ENCODE measurements at regions not wholly inside any gene's neighbourhood (a gene's known extent, or its start where the extent isn't known, plus 50 kb on each side); places are given as distances from the start of the nearest gene placed in this dataset.

DNA sequence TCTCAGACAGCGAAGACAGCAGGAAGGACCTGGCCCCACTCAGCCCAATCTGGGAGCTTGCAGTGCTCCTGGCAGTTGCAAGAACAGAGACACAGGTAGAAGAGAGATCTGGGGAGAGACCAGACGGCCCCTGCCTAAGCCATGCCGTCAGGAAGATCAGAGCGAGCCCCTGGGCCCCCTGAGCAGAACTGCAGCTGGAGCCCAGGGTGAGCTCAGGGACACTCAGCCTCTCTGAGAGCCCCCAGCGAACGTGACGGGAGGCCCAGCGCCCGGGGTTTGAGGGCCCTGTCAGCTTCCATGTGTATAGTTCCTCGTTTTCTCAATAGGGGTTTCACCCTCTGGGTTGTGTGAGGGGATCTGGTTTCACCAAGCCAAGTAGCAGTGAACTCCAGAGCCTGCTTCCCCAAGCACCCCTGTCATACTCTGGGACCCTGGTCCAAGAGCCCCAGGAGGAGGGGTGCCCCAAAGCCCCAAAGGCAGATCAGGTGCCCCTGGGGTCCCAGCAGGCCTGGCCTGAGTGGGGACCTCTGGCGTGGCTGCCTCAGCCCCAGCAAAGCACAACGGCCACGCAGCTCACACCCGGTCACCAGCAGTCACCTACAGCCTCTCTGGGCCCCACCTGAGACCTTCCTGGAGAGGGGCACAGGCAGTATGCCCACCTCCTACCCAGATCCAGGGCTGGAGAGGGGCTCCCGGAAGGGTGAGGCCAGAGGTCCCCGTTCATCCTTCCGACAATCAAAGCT is 431.3 kb upstream of the MYT1L start:
- DNase-seq (ENCODE audit: extremely low read depth, low read depth), result no peak

DNA sequence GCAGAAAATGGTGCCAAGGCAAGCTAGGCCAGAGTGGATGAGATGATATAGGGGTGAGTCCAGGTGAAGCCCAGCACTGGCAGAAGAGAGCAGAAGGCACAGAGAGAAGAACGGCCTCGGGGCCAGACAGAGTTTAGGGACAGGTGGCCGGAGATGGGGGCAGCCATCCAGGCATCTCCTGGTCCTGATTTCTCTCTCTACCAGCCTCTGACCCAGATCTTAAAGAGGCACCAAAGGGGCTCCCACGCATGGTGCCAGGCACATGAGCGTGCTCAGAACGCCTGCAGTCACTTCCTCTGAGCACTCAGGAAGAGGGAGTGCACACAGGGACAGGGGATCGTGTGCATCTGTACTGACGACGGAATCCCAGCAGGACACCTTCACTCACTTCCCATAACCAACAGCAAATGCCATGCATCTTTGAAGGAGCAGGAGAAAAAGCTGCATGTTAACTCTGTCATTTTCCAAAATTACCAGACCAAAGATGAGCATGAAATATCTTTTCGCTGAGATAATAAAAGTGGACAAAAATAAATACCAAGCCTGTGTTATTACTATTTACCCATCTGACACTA is 427.8 kb upstream of the MYT1L start:
- DNase-seq (ENCODE audit: extremely low read depth, low read depth), result no peak

DNA sequence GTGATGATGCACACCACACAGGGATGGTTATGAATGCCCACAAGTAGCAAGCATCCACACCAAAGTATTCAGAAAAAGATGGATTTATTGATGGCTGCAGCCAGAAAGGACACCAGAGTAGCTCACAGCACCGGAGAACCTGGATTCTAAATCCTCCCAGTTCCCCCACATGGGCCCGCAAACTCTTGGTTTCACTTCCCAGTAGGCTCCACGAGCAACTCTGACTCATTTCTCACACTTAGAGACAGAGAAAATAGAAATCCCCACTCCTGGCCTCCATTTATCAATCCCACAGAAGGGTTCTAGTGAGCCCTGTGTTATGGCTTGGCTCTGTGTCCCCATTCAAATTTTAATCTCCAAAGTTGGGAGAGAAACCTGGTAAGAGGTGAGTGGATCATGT is 426.7 kb upstream of the MYT1L start:
- DNase-seq (ENCODE audit: extremely low read depth, low read depth), result no peak

DNA sequence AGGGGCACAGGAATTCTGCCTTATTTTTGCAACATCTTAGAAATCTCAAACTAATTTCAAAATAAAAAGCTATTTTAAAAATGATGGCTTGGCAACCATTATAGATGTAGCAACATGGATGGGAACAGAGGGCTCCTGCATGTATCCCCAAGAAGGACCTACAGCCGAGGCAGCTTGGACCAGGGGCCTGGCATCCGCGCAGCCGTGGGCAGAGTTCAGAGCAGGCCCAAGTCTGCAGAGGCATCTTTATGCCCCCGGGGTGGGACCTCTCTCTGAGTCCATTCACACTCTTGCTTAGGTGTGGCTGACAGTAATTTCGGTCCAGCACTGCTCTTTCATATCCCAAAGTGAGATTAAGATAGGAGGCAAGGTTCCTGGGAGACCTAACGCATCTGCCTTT is 425.8 kb upstream of the MYT1L start:
- no peak for DNase-seq (ENCODE audit: extremely low read depth, low read depth)

DNA sequence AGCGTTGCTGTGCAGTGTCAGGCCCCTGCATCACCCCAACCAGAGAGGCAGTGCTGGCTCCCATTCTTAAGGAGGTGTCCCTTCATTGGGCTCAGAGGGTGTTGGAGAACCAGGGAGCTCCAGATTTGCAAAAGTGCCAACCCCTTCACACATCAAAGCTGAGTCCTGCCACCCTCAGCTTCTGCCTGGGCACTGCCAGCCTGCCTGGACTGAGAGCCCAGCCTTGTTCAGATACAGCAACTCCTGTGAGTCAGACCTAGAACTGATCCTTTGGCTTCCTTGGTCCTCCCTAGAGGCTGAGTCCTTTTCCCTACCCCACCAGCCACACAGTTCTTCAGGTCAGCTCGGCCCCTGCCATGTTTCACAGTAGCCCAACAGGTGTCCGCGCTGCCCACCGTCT is 424.9 kb upstream of the MYT1L start:
- DNase-seq (ENCODE audit: extremely low read depth, low read depth), result no peak

DNA sequence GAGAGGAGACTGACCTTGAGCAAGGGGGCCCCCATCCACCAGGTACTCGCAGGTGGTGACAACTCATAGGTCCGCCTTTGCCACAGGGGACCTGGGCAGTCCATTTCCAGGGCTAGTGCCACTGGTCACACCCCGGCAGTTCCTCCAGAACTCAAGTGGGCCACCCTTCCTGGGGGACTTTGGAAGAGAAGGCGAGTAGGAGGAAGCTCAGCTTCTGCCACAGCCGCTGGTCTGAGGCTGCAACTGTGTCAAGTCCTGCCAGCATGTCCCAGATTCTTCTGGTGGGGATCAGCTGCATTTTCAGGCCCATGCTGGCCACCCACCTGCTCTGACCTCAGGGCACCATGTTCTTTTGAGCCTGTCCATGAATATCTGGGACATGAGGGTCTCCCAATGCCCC is 423.9 kb upstream of the MYT1L start:
- DNase-seq (ENCODE audit: extremely low read depth, low read depth), result no peak

DNA sequence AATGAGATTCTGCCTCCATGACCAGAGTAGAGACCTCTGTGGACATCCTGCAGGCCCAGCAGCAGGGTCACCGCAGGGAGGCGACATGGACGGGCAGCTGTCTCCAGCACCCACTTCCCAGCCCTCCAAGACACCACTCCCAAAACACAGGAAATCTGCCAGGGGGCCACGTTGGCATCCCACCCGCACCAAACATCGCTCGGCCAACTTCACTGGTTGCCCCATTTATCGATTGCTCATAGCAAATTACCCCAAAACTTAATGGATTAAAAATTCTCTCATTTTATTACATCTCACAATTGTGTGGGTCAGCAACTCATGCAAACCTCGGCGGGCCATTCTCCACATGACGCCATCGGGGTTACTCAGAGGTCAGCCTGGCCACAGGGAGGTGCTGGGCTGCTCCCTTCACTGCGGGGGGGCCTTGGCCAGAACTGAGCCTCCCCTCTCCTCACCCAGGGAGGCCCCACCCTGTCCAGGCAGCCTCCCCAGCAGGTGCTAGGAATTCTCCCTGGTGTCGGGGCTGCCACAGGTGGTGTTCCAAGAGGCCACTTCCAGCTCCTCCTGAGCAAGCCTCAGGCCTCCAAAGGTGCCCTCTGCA is 420.7 kb upstream of the MYT1L start:
- no peak for DNase-seq (ENCODE audit: extremely low read depth, low read depth)

DNA sequence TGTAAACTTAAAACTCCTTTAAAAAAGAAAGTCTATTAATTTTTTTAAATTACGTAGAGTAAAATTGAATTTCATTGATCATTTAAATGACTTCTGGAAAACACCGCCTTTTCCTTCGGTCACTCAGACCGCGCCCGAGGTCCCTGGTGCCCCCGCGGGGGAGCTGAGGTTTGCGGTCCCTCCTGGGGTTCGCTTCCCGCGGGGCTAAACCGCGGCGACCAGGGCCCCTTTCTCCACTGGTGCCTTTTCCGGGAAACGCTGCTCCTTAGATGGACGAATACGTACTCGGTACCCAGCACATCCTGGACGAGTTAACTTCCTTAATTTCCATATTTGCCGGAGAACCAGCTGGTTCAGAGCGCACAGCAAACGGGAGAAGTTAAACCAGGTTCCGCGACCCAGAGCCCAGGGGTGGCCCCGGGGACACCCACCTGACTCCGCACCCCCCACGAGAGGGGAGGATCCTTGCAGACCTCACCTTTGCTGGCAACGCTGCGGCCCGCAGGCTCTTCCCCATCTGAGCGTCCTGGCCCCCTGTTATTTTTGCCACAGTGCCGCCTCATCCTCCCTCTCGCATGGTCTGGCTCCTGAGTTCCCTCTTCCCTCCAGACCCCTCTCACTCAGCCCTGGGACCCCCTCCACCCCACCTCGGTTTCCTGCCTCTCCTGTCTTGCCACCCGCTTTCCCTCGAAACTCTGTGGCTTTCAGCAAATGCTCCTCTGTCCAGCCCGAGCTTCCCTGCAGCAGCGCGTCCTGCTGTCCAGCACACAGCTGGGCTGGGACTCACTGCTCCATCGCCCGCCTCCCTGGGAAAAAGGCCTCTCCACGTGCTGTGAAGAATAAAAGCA is 420.0 kb upstream of the MYT1L start:
- no peak for DNase-seq (ENCODE audit: extremely low read depth, low read depth)

DNA sequence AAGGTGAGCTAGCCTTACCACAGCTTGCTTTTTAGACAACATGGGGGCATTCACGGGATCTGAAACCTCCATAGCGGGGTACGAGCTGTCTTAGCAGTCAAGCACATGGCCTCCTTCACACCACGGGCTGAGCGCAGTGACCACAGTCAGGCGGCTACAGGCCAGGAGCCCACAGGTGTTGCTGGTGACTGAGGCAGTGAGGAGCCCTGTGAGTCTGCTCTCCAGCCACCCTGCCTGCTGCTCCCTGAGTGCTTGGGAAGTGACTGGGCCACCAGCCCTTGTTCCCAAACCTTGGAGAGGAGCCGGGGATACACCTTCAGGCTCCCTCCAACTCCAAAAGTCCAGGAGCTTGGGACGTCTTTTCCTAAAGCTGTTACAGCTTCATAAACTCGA is 418.1 kb upstream of the MYT1L start:
- no peak for DNase-seq (ENCODE audit: extremely low read depth, low read depth)

DNA sequence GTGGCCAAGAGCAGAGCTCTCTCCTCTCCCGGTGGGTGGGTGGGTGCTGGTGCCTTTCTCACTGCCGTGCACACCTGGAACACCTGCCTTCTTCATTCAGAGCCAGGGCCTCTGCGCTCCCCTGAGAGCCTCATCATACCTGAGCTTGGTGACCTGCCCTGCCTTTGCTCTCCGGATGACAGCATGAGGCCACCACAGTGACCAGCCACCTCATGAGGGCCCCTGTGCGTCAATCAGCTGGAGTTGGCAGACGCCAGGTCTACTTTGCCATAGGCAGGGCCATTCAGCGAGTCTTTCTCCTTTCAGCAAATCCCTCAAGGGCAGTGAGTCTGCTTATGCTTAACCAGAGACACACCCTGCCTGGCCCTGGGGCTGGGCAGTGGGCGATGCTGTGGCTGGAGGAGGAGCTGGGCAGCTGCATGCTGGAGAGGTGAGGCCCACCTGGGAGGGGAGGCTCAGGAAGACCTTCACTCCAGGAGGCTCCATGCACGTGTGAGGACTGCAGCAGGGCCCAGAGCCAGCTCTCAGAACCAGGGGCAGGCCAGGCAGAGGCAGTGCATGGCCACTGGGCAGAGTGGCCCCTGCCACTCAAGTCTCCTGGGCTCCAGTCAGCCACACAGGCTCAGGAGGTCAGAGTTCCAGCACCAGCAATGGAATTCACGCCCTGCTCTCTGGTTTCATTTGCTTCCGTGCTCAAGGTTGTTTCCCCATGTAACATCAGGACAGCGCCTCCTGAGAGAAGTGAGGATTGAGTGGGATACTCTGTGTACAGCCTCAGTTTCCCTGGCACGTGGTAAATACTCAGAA is 417.5 kb upstream of the MYT1L start:
- no peak for DNase-seq (ENCODE audit: extremely low read depth, low read depth)

DNA sequence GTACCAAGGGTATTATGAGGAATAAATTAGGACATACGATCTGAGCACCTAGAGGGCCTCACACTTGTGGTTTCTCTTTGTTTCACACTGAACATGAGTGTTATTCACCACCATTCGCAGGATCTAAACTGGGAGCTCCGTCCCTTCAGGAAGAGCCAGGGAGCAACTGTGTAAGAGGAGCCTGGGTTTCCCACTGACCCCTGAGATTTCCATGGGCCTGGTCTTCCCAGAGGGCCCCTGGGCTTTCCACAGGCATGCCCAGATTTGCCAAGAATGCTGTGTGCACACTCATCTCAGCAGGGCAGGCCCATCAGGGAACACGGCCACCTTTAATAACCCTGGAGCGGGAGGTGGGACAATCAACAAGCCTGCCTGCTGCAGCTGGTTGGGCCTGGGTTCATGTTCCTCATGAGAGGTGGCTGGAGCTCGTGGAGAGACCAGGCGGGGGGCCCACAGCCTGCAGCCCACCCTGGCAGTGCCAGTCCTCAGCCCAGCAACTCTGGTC is 416.8 kb upstream of the MYT1L start:
- no peak for DNase-seq (ENCODE audit: extremely low read depth, low read depth)

DNA sequence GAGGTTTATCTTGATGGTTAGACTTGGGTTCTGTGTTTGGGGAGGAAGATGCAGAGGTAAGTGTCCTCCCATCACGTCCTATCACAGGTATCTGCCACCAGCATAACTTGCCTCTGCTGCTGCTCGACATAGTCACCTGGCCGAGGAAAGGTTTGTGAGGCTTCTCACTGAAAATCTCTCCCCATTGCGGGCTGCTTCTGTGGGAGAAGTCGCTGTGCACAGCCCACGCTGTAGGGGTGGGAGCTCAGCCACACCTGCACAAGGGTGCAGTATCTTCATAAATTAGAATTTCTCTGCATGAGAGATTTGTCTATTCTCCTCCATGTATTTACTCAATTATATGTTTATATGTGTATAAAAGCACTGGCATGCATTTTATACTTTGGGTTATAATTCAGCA is 415.7 kb upstream of the MYT1L start:
- DNase-seq (ENCODE audit: extremely low read depth, low read depth), result no peak

DNA sequence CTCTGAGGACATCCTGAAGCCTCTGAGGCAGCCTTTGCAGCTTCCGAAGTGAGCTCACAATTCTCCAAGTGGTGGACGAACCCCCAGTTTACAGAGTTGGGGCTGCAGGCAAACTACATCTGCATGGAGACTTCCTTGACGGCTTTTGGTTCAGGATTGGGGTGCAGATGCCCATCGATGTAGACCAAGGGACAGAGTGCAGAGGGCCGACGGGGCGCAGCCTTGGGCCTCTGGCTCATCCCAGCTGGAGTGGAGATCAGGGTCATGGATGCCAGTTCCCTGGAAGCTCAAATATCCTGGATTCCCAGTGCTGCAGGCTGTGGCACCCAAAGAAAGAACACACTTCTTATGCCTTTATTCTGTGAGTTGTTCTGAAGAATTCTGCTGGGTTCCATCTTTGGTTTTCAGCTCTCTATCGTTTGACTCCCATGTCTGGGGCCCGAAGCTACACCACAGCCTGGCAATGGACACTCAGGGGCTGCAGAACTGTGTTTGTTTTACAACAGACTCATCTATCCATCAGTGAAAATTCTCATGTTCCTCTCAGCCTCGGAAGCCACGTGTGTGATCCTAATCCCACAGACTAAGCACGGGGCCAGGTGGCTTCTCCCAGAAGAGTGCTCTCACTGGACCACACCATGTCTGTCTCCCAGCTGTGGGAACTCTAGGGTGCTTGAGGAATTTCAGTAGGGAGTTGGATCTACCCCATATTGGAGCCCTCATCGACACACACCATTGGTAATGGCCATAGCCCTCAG is 414.1 kb upstream of the MYT1L start:
- DNase-seq (ENCODE audit: extremely low read depth, low read depth), result no peak

DNA sequence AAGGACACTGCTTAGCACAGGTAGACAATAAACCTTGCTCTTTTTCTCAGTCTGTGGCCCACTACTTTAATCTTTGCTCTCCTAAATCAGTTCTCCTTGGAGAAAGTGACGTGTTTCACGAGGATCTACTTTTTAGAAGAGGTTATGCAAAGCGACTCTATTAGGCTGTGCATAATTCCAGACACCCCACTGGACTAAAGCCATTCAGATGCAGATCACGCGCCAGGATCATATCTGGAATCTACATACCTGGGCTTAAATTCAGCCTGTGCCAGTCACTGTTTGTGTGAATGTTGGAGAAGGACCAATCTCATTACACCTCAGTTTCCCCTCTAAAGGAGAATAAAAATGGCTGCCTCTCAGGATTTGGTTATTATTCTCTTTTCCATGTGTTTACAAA is 413.0 kb upstream of the MYT1L start:
- DNase-seq (ENCODE audit: extremely low read depth, low read depth), result no peak

DNA sequence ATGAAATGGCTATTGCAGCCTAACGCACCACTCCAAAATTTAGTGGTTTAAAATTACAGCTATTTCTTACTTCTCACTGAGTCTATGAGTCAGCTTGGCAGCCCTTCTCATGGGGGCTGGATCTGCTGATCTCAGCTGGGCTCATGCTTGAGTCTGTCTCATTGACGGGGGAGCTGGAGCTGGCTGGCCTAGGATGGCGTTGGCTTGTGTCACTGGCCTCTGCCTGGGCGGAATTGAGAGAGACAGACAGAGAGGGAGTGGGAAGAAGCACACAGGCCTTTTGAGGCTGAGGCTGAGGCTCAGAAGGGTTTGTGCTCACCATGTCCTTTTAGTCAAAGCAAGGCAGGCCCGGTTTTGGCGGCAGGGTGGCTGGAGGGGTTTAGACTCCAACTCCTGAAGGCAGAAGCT is 412.1 kb upstream of the MYT1L start:
- no peak for DNase-seq (ENCODE audit: extremely low read depth, low read depth)

DNA sequence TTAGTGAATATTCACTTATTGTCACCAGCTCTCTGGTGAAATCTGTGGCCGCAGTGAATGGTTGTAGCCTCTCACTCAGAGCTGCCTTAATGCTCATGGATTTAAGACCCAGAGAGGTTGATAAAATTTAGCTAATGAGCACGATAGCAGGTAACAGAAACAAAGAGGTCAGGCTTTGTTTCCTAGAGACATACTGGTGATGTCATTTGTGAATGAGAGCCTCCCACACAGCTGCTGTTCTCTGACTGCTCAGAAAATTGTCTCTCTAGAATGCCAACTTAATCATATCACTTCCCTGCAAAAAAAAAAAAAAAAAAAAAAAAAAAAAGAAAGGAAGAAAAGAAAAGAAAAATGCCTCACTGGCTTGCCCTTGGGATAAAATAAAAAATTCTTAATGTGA is 411.7 kb upstream of the MYT1L start:
- DNase-seq (ENCODE audit: extremely low read depth, low read depth), result no peak

DNA sequence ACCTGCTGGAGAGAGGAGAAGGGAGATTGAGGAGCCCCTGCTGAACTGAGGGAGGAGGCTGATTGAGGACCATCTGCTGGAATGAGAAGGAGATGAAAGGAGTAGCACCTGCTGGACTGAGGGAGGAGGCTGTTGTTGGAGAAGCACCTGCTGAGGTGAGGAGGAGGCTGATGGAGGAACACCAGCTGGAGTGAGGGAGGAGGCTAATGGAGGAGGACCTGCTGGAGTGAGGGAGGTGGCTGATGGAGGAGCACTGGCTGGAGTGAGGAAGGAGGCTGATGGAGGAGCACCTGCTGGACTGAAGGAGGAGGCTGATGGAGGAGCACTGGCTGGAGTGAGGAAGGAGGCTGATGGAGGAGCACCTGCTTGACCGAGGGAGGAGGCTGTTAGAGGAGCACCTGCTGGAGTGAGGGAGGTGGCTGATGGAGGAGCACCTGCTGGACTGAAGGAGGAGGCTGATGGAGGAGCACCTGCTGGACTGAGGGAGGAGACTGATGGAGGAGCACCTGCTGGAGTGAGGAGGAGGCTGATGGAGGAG is 409.2 kb upstream of the MYT1L start:
- no peak for DNase-seq (ENCODE audit: extremely low read depth, low read depth)

DNA sequence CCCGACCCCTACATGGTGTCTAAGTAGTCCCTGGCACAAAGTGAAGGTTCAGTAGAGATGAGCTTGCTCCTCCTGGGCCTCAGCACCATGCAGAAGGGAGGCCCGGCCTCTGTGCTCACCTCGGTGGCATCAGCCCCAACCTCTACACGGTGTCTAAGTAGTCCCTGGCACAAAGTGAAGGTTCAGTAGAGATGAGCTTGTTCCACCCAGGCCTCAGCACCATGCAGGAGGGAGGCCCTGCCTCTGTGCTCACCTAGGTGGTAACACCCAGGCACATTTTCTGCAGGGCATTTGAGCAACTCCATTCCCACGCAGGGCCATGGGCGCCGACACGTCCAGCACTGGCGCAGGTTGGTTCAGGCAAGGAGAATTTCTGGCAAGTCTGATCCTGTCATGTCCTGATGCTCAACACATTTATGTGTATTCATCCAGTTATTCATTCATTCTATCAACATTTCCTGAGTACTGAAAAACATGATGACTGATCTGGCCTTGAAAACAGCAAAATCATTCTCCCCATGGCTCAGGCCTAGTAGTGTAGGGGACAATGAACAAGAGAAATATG is 408.2 kb upstream of the MYT1L start:
- DNase-seq (ENCODE audit: extremely low read depth, low read depth), result no peak

DNA sequence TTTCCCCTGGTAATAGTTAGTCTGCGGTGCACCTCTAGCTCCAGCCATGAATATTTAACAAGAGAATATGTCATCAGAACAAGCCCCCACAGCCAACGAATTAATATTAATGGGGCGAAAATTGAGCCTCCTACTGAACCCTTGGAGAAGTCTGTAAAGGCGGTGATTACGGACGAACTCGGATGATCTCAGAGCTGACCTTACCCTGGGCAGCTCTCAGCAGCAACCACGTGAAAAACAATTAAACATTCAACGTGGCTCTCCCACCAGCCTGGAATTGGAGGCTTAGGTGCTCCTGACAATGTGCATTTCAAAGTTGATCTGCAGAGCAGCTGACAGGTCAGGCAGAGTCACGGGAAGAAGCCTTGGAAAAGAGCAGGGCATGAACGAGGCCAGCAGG is 407.6 kb upstream of the MYT1L start:
- DNase-seq (ENCODE audit: extremely low read depth, low read depth), result no peak
